ENCODE measurements at regions not wholly inside any gene's neighbourhood (a gene's known extent, or its start where the extent isn't known, plus 50 kb on each side); places are given as distances from the start of the nearest gene placed in this dataset.

GRCh38 chr20:21921251-21921650, 215.8 kb downstream of the PAX1 start:
- no CpG with 5 or more reads among the region's 5 CpGs for WGBS (ENCODE audit: extremely low coverage, insufficient read length, low lambda C conversion rate)
- no peak overlapping the region for H2AK5ac ChIP-seq (ENCODE audit: insufficient read length, low read length)
- no peak overlapping the region for H3K27ac ChIP-seq (ENCODE audit: insufficient read length, low read depth, low read length)
- H2BK5ac ChIP-seq (ENCODE audit: insufficient read length, low read length), result no peak overlapping the region
- H2BK15ac ChIP-seq (ENCODE audit: low read depth, low read length), result no peak overlapping the region
- no peak overlapping the region for H2BK20ac ChIP-seq (ENCODE audit: low read depth, low read length, poor library complexity, severe bottlenecking)
- no peaks in the 10 kb centered on the region; a peak in 1 of 4 replicates for H3K4me1 Mint-ChIP-seq
- peak overlapping the region in 1 of 3 experiments; percentile 26; a peak in 1 of 7 replicates for H3K27ac Mint-ChIP-seq
- no peak overlapping the region for H4K5ac ChIP-seq (ENCODE audit: insufficient read length, low read depth, low read length)
- TF ChIP-seq, protein P1, sequence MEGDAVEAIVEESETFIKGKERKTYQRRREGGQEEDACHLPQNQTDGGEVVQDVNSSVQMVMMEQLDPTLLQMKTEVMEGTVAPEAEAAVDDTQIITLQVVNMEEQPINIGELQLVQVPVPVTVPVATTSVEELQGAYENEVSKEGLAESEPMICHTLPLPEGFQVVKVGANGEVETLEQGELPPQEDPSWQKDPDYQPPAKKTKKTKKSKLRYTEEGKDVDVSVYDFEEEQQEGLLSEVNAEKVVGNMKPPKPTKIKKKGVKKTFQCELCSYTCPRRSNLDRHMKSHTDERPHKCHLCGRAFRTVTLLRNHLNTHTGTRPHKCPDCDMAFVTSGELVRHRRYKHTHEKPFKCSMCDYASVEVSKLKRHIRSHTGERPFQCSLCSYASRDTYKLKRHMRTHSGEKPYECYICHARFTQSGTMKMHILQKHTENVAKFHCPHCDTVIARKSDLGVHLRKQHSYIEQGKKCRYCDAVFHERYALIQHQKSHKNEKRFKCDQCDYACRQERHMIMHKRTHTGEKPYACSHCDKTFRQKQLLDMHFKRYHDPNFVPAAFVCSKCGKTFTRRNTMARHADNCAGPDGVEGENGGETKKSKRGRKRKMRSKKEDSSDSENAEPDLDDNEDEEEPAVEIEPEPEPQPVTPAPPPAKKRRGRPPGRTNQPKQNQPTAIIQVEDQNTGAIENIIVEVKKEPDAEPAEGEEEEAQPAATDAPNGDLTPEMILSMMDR (conservative IDR thresholded peaks at IDR 0.05), result no peak
- no peaks in the 10 kb centered on the region for H3K23me2 ChIP-seq (ENCODE audit: insufficient read length, low read depth, low read length, poor library complexity, severe bottlenecking)
- H3K4me1 ChIP-seq (ENCODE audit: insufficient read depth, low read length), result peaks cover 3% of the 10 kb centered on the region; the same call in 1 of the 2 replicates
- H3K79me2 ChIP-seq (ENCODE audit: insufficient read depth, low read length), result no peaks in the 10 kb centered on the region
- H3K18ac ChIP-seq (ENCODE audit: insufficient read length, low read depth, low read length), result no peak overlapping the region
- H3K36me3 Mint-ChIP-seq (ENCODE audit: insufficient read depth in 1 of 3, low read depth in 3 of 3), result no peaks in the 10 kb centered on the region
- no peaks in the 10 kb centered on the region for H3K9me3 ChIP-seq (ENCODE audit: control insufficient read depth, low read depth, low read length)
- H4K20me1 ChIP-seq (ENCODE audit: control insufficient read depth, insufficient read depth, insufficient read length), result no peaks in the 10 kb centered on the region
- H4K91ac ChIP-seq (ENCODE audit: insufficient read length, low read depth, low read length), result no peak overlapping the region
- peaks cover 0 to 5% of the 10 kb centered on the region in 2 experiments; a peak in 2 of 5 replicates for H3K9me3 Mint-ChIP-seq
- no peak overlapping the region for H3T11ph ChIP-seq (ENCODE audit: low read length)
- H2AFZ ChIP-seq (ENCODE audit: low read length), result no peak overlapping the region
- no peak overlapping the region for H3K4ac ChIP-seq (ENCODE audit: low read depth, low read length)
- no peak overlapping the region for H4K8ac ChIP-seq (replicated peaks; ENCODE audit: insufficient read length, low read depth, low read length)
- H3K14ac ChIP-seq (ENCODE audit: insufficient read depth, low read length), result no peak overlapping the region
- no peak overlapping the region for H3K56ac ChIP-seq (ENCODE audit: insufficient read length, low read depth, low read length)
- H2BK12ac ChIP-seq (ENCODE audit: insufficient read length, low read depth, low read length), result no peak overlapping the region
- no peaks in the 10 kb centered on the region for H3K27me3 Mint-ChIP-seq (ENCODE audit: low read depth)
- no peak overlapping the region for H3K23ac ChIP-seq (ENCODE audit: insufficient read length, low read depth, low read length)
- no peak overlapping the region for H3K4me2 ChIP-seq (ENCODE audit: insufficient read depth, insufficient read length, low read length)
- no peak overlapping the region for H3K9ac ChIP-seq (ENCODE audit: extremely low read depth, insufficient read length, low read length)
- H2BK120ac ChIP-seq (ENCODE audit: low read depth, low read length, poor library complexity, severe bottlenecking), result no peak overlapping the region
- DNase-seq, result no peak
- no peaks in the 10 kb centered on the region for H3K79me1 ChIP-seq (ENCODE audit: insufficient read depth, low read depth, low read length, poor library complexity, severe bottlenecking)
- no peak overlapping the region for H3K4me3 Mint-ChIP-seq
- H3K27me3 ChIP-seq (ENCODE audit: insufficient read depth, low read length), result no peaks in the 10 kb centered on the region

Data from H9 (cell line).